ENCODE measurements at regions not wholly inside any gene's neighbourhood (a gene's known extent, or its start where the extent isn't known, plus 50 kb on each side); places are given as distances from the start of the nearest gene placed in this dataset.
A peak's percentile ranks its signal among the peaks of the same experiment; 100 is the strongest.
"Not testable (repeated sequence)": the region's sequence is repeated elsewhere in the genome, so short reads cannot be mapped to it uniquely, and the experiment has no call there.

DNA sequence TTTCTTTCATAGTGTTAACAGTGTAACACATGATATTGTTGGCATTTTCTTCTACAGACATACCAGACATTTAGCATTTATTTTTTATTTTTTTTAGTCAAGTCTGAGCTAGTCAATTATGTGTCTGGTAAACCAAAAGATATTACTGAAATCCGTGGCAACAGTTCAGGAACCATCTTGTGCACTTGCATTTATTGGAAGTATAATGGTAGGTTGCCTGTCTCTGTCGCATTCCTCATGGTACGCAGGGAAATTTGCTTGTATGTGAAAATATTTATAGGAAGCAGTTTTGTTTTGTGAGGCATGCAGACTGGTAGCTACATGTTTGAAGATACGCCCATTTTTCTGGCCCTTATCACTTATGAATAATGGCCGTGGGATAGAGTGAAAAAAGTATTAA, 186.1 kb upstream of the SLC38A2 start:
- DNase-seq: no peak
- intact Hi-C loops (cut with DNase I): loop anchor here in 1 of 2 donors (2.0 to 5.0 kb wide), 3 partner anchors 86 to 186 kb away; partner anchors contain the start of gene SLC38A2
- ATAC-seq: no peak

DNA sequence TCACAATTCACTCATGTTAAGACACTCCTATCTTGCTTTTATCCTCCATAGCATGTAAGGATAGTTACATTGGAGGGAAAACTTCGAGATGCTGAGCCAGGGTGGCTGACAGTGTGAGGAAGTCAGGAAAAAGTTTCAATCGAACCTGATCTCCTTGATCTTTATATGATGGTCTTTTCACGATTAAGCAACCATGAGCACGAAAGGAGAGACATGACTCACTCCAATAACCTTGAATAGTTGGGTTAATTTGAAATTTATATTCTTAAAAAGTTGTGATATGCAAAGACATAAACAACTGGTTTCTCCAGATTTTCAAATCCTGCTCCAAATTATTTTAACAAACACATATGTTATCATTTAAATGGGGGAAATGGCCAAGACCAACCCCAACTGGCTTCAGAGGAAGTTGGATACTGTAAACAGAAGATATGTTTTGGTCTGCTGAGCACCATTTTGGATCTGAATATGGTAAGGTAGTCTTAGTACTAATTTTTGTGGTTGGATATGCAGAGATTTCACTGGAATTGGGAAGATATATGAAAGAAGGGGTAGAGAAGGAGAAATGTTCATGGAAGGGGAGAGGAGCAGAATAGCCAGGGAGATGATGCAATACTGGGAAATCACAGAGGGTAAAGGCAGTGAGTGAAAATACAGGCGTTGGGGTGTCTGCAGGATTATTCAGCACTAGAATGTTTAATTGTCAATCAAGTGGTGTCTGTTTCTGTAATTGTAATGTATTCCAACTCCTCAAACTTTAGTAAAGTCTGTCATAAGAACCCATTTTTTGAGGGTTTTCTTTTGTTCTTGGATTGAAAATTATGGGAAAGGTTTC, 185.2 kb upstream of the SLC38A2 start:
- peak in 1 of 2 donors; percentile 28 for ATAC-seq
- intact Hi-C loops (cut with DNase I): loop anchor here in 1 of 2 donors (2.0 to 5.0 kb wide), 3 partner anchors 85 to 185 kb away; partner anchors contain the start of gene SLC38A2
- DNase-seq: no peak

DNA sequence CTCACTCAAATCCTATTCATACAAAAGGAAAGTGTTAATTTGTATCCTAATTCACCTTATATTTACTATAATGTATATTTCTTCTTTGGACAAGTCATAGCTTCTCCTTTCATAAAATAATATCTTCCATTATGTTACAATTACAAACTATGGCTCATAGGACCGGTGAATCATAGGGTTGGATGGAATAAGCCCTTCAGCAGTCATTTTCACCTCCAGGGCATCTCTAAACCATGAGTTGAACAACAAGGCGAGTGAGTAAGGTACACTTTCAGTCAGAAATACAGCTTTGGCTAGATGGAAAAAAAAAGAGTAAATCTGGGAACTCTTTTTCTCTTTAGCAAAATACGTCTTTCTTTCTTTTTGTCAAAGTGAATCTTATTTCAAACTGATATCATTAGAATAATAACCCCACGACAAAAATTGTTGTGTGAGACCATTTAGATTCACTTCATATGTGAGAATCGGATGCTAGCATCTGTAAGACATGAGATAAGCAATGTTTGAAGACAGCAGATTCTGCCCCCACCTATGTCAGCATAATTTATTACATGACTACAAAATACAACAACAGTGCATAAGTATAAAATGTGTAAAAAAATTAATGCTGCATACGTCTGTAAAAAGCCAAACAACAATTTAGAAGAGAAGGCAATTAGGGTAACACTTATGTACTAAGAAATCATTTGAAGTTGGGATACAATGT, 184.4 kb upstream of the SLC38A2 start:
- DNase-seq (no peak), ATAC-seq (peak in 1 of 2 donors; percentile 79)
- intact Hi-C loops (cut with DNase I): loop anchor here in 1 of 2 donors (5.0 kb wide), 2 partner anchors 85 to 185 kb away; partner anchors contain the start of gene SLC38A2

DNA sequence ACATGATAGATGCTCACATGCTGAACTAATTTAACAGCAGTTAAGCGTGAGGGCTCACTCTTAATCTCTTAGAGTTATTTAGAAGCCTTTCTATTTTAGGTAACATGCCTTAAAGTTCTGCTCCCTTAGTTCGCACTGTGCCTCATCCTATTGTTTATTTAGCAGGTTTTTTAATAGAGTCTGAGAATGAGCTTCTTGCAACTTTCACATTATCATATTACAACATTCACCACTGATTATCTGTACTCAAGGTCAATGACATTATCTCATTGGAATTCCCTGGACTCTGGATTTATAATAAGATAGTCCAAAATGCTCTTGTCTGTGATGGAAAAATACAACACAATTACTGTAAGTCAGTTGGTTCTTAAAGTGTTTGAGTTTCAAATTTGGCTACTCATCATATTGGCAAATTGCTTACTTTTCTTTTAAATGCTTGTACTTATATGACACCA, 183.6 kb upstream of the SLC38A2 start:
- DNase-seq (no peak), ATAC-seq (peak; percentile 82 to 87)
- intact Hi-C loops (cut with DNase I): loop anchor here in 1 of 2 donors (5.0 kb wide), 2 partner anchors 84 to 184 kb away; partner anchors contain the start of gene SLC38A2

DNA sequence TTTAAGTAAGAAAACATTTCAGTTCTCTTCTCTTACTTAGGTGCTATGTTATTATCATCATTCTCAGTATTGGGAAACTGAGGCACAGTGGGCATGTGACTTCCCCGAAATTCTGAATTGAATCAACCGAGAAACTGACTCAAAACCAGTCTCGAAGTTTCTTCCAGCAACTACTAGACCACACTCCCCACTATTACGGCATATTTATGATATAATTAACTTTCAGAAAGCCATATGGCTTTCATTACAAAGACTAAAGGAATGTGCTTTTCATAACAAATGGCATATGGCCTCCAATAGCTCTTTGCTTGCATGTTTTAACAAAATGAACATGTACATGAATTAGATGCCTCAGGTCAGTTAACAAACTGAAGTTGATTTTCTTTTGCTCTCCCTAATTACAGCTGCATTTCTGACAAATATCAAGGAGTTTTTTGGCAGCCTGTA, 182.9 kb upstream of the SLC38A2 start:
- intact Hi-C loops (cut with DNase I): loop anchor here in 1 of 2 donors (5.0 kb wide), 2 partner anchors 83 to 183 kb away; partner anchors contain the start of gene SLC38A2
- no peak for ATAC-seq

DNA sequence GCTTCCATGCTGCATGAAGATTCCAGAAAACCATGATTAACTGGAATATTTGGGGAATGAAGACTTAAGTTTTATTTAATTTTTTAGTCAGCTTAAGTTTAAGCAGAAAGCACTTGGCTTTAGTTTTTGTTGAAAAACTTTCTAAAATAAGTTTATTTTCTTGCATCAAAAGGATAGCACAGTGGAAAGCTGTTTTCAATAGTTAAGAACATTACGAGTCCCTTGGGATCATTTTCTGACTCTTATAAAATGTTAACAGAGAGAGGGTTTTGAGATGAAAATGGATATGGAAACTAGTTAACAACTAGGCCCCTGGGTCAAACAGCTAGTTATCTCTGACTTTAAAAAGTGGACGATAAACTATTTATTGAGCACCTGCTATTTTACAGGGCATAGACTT, 181.9 kb upstream of the SLC38A2 start:
- DNase-seq: no peak
- no peak for ATAC-seq
- intact Hi-C loops (cut with DNase I): no loop called here

More for the DNA sequence above, 182.9 kb upstream of the SLC38A2 start:
- DNase-seq: no peak

DNA sequence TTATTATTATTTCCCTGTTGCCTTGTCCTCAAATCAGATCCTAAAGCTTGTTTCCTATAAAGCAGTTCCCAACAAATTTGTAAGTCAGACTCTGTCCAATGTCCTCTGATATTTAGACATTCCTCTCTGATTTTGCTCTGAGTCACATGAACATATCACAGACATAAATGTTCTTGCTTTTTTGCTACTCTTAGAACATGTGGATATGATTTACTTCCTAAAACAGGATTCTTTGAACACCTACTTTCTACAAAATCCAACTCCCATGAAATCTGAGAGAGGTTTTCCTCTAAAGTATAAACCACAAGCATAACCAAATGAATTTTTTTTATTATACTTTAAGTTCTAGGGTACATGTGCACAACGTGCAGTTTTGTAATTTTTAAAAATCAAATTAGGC, 181.3 kb upstream of the SLC38A2 start:
- DNase-seq: no peak
- ATAC-seq: no peak
- intact Hi-C loops (cut with DNase I): no loop called here

DNA sequence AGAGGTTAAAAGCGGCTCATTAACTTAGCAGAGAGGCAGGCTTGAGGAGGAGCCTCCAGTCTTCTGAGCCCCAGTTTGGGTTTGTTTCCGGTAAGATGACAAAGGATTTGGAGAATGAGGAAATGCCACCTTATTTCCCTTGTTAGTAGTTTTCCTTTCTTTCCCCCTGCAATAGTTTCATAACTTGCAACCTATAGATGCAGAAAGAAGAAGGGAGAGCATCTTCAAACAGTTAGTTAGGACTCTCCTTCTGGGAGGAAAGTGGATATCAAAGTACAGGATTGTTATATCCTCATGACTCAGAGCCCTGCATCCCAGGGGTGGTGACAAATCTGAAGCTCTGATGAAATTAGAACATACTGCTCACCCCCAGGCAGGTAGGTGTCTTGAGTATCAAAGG, 180.7 kb upstream of the SLC38A2 start:
- ATAC-seq (peak in 1 of 2 donors; percentile 33), DNase-seq (no peak)
- intact Hi-C loops (cut with DNase I): no loop called here

DNA sequence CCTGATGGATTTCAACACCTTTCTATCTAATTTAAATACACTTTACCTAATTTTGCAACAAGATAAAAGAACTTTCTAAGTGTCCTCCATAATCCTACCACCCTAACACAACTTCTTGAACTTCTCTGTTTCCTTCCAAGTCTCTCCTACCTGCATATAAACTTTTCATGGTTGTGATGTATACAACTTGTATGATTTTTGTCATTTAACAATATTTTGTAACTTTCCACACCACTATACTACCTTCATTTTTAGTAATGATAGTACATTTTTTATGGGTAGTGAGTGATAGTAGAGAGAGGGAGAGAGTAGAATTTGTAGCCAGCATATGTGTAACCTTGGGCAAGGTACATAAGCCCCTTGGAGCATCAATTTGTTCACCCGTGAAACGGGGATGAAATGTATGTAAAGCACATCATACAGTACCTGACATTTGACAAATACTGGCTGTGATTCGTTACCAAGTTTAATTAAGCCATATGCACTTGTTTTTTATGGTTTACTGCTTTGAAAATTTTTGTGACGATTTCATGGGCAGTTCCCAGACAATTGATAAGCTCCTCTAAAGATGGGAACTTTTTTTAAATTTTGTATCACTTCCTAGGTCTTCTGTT, 177.8 kb upstream of the SLC38A2 start:
- no peak for ATAC-seq
- DNase-seq: no peak
- intact Hi-C loops (cut with DNase I): no loop called here

DNA sequence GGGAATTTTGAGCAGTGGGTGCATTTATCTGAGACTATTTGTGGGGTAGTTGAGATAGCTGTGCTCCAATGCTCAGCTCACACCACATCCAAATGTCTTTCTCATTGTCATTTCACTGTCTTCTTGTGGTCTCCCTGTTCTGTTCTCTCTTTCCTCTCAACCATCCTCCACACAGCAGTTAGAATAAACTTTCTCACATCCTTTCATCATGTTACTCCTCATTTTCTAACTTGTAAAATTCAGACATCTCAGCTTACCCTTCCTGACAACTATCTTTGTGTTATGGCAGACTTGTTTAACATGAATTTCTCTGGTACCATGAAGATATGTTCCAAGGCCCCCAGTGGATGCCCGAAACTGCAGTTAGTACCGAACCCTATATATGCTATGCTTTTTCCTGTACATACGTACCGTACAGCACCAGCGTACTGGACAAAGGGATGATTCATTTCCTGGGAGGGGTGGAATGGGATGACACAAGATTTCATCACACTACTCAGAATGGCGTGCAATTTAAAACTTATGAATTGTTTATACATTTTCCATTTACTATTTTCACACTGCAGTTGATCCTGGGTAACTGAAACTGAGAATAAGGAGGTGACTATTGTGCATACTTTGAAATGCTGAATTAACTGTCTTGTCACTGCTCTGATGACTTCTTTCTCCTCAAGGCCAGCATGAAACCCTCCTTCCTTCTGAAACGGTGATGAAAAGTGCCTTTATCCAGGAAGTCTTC, 177.1 kb upstream of the SLC38A2 start:
- intact Hi-C loops (cut with DNase I): no loop called here
- no peak for ATAC-seq
- no peak for DNase-seq

DNA sequence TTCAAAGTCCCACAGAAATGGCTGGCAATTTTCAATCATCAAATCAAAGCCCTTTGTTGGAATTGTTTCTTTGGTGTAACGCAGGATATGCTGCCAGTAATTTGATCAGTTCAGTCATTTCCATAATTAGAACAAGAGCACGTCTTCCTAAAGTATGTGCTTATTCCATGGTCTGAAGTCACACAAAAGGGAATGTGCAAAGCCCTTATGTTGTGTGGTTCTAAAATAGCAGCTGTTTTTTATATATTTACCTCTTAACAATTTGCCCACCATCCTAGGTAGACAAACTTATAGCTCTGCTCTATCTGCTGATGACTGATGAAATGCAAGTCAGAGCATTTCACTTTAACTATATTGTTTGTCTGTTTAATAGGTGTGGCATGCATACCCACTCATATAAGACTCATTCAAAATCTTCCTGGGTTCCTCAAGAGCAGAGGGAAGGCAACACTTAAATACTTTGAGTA, 176.1 kb upstream of the SLC38A2 start:
- ATAC-seq (peak; percentile 71 to 73), DNase-seq (no peak)
- intact Hi-C loops (cut with DNase I): no loop called here

DNA sequence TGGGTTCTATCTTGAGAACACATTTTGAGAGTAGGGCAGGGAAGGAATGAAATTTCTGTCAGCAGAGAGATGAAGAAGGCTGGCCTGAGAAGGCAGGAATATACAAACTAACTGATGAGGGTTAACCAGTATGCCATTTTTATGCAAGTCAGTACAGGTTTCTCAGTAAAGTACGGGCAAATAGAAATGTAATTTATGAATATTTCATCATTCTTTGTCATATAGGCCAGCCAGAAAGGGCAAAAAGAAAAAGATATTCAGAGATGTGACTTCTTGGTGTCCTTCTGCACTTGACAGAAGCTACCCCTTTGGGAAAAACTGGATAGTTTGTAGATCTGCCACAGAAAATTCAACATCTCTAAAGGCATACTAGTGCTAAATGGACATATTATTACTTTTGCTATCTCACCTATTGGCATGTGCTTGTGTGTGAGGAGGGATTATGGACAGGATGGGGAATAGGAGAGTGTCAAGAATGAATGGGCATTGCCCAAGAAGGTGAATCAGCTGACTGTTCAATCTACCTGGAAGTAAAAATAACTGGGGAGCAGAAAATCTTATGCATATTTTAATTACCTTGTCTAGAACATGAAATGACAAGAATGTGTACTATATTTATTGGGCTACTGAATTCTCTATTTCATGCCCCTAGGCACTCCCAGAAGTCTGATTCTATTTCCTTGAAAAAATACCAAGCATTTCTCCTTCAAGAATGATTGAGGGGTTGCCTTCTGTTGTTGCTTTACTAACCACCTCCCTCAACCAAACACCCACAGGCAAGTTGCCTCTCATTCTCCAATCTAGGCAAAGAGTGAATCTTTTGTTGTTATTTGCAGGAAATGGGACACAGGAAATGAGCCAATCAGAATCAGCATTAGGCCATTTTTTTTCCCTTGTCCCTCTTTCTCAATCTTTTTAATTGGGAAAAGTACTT, 175.1 kb upstream of the SLC38A2 start:
- no peak for ATAC-seq

DNA sequence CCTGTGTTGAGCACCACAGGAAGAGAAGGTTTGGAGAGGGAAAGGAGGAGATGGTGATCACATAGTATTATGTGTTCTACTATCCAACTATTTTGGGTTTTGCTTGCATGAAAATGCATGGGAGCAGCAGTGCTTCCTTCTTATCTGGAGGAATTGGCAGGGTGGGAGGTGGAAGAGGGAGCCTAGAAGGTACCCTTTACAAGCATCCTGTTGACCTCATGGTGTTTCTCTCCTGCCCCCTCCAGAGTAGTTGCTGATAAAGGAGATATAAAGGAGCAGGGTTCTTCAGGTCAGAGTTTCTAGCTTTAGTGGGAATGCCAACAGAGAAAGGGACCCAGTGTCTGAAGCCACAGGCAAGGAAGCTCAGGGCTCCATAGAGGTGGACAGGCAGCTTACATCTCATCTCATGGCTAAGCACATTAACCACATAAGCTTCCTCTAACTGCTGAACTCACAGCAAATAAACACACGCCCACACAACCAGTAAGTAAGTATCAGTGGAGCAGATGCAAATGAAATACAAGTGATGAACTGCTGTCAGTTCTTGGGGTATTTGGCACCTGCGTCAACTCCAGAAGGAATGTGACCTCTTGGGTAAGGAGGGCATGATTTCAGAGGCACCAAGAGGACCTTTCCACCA, 174.2 kb upstream of the SLC38A2 start:
- DNase-seq: no peak
- intact Hi-C loops (cut with DNase I): no loop called here
- no peak for ATAC-seq

More for the DNA sequence above, 175.1 kb upstream of the SLC38A2 start:
- no peak for DNase-seq
- intact Hi-C loops (cut with DNase I): no loop called here

DNA sequence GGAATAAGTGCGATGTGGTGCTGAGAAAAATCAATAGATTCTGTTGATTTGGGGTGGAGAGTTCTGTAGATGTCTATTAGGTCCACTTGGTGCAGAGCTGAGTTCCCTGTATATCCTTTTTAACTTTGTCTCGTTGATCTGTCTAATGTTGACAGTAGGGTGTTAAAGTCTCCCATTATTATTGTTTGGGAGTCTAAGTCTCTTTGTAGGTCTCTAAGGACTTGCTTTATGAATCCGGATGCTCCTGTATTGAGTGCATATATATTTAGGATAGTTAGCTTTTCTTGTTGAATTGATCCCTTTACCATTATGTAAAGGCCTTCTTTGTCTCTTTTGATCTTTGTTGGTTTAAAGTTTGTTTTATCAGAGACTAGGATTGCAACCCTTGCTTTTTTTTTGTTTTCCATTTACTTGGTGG, 170.8 kb upstream of the SLC38A2 start:
- intact Hi-C loops (cut with DNase I); ATAC-seq; DNase-seq: not testable (repeated sequence)

DNA sequence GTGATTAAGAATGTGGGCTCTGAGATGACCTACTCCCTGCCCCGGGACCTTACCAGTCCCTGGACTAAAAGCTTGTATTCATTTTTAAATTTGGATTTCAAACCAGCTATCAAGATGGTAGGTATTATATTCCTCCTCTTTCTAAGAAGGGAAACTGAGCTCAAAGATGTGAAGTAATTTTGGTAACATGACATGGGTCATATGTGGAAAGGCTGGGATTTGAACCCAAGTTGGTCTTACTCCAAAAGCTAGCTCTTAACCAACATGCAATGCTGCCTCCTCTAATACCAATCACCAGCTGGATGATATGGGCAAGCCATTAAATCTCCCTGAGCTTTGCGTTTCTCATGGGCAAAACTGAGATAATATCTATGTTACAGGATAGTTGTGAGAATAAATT, 166.4 kb upstream of the SLC38A2 start:
- DNase-seq (no peak), ATAC-seq (no peak)
- intact Hi-C loops (cut with DNase I): no loop called here

DNA sequence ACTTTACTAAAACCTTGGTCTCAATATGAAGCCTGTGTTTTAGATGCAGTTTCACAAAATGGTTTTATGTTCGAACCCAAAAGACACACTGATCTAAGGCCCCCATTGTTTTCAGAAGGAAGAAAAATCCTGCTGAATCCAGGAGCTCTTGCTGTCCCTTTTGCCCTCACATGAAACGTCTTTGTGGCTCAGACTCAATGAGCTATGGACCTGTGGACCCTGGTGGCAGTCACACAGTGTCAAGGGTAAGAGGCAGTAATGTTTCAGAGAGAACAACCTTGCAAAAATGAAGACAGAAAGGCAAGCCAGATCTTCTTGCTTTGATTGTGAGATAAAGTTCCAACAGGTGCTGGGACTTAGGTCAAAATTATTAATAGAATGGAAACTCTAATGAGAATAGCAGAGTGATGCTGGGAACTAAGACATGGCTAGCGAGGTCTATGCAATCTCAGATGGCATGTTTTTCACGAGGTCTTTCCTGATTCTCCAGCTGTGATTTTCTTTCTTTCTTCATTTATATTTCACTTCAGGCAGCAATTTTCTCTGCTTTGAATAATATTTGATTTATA, 164.9 kb upstream of the SLC38A2 start:
- intact Hi-C loops (cut with DNase I): no loop called here
- ATAC-seq: no peak
- no peak for DNase-seq

DNA sequence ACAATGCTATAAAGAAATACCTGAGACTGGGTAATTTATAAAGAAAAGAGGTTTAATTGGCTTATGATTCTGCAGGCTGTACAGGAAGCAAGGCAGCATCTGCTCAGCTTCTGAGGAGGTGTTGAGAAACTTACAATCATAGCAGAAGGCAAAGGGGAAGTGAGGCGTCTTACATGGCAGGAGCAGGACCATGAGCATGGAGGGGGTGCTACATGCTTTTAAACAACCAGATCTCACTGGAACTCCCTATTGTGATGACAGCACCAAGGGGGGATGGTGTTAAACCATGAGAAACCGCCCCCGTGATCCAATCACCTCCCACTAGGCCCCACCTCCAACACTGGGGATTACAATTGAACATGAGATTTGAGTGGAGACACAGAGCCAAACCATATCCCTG, 163.7 kb upstream of the SLC38A2 start:
- intact Hi-C loops (cut with DNase I); DNase-seq: not testable (repeated sequence)
- ATAC-seq: peak; percentile 21 to 23

All from left cardiac atrium (tissue), 4 donors.